H1 (cell line): ENCODE measurements at regions not wholly inside any gene's neighbourhood (a gene's known extent, or its start where the extent isn't known, plus 50 kb on each side); places are given as distances from the start of the nearest gene placed in this dataset.

Experiments
- CTCF ChIA-PET: fragments of 300-600 bp; sonication (Branson Sonifier 250); formaldehyde crosslinking; loops from one replicate; lab custom pipeline; 2021; ENCODE audit not compliant: partially characterized antibody; lab: Charles Lee
- POLR2A ChIA-PET: fragments of 300-600 bp; sonication (Branson Sonifier 250); formaldehyde crosslinking; loops from one replicate; lab custom pipeline; 2021; ENCODE audit warnings: inconsistent platforms; ENCODE audit not compliant: partially characterized antibody; lab: Charles Lee
- DNase-seq, 2 experiments: peaks; one replicate each; pipeline versions ENCODE4 v3.0.0 to v3.0.0-alpha.2; 2010 to 2022; ENCODE audit warnings: low spot score in 2 of 2, low read depth in 1 of 2, mixed read lengths in 1 of 2
- FAIRE-seq: peaks from 2 replicates; lab custom pipeline; 2011; peaks lifted over from hg19 to GRCh38; lab: Jason Lieb, UNC
- H2AFZ ChIP-seq: 2 replicates; pipeline ENCODE4 v1.8.1; 2012; ENCODE audit warnings: low read length, inconsistent platforms
- H2AK5ac ChIP-seq: 2 replicates; pipeline ENCODE4 v1.6.1; 2013; ENCODE audit warnings: low read depth, low read length
- H2BK120ac ChIP-seq: replicated peaks from 2 replicates; pipeline ENCODE3; 2013; ENCODE audit warnings: low read depth, low read length, inconsistent platforms
- H2BK12ac ChIP-seq: 2 replicates; pipeline ENCODE4 v1.6.1; 2013; ENCODE audit warnings: low read depth, low read length
- H2BK15ac ChIP-seq: 2 replicates; pipeline ENCODE4 v1.6.1; 2013; ENCODE audit warnings: low read length
- H2BK20ac ChIP-seq: 2 replicates; pipeline ENCODE4 v1.6.1; 2013; ENCODE audit warnings: low read length
- H2BK5ac ChIP-seq: 2 replicates; pipeline ENCODE4 v1.6.1; 2013; ENCODE audit warnings: low read depth, low read length
- H3K14ac ChIP-seq: 2 replicates; pipeline ENCODE4 v1.6.1; 2013; ENCODE audit warnings: inconsistent platforms; ENCODE audit not compliant: insufficient read length
- H3K18ac ChIP-seq: 2 replicates; pipeline ENCODE4 v1.6.1; 2013; ENCODE audit warnings: low read length; ENCODE audit errors: extremely low read depth
- H3K23ac ChIP-seq: 2 replicates; pipeline ENCODE4 v1.6.1; 2013; ENCODE audit warnings: inconsistent platforms; ENCODE audit not compliant: insufficient read length
- H3K23me2 ChIP-seq: 2 replicates; pipeline ENCODE4 v1.6.1; 2013; ENCODE audit warnings: low read depth, low read length
- H3K27ac ChIP-seq: 2 replicates; pipeline ENCODE4 v1.6.1; 2011; ENCODE audit warnings: low read depth, low read length, inconsistent platforms
- H3K27me3 ChIP-seq, 4 experiments: replicated peaks in 1 of 4; 1 replicate in 1 of 4; 2 replicates in 3 of 4; pipeline versions ENCODE4 v1.6.1 to v1.8.1; 2011 to 2013; ENCODE audit warnings: low read length in 3 of 4, mild to moderate bottlenecking in 3 of 4, inconsistent platforms in 2 of 4, mixed read lengths in 2 of 4, moderate library complexity in 1 of 4; ENCODE audit not compliant: control insufficient read depth in 3 of 4, insufficient read depth in 3 of 4; ENCODE audit errors: extremely low read depth in 1 of 4
- H3K36me3 ChIP-seq, 4 experiments: 2 replicates each; pipeline versions ENCODE4 v1.6.1 to v1.8.1; 2011 to 2013; ENCODE audit warnings: mild to moderate bottlenecking in 4 of 4, low read length in 3 of 4, moderate library complexity in 2 of 4, control low read depth in 1 of 4, inconsistent platforms in 1 of 4; ENCODE audit not compliant: insufficient read depth in 4 of 4, control insufficient read depth in 2 of 4
- H3K4ac ChIP-seq: replicated peaks from 2 replicates; pipeline ENCODE3; 2013; ENCODE audit warnings: low read length, low read depth, mixed read lengths, inconsistent platforms; ENCODE audit not compliant: insufficient read length
- H3K4me1 ChIP-seq, 4 experiments: replicated peaks in 1 of 4; 1 replicate in 1 of 4; 2 replicates in 3 of 4; pipeline versions ENCODE4 v1.6.1 to v1.8.1; 2011 to 2013; ENCODE audit warnings: low read length in 3 of 4, inconsistent platforms in 2 of 4, mixed read lengths in 1 of 4; ENCODE audit not compliant: insufficient read depth in 4 of 4, control insufficient read depth in 3 of 4
- H3K4me2 ChIP-seq, 2 experiments: 2 replicates each; pipeline versions ENCODE4 v1.6.1 to v1.8.1; 2011 to 2013; ENCODE audit warnings: low read depth in 2 of 2, low read length in 2 of 2, control low read depth in 1 of 2, inconsistent platforms in 1 of 2, mild to moderate bottlenecking in 1 of 2; ENCODE audit not compliant: insufficient read depth in 1 of 2
- H3K4me3 ChIP-seq, 4 experiments: fragments of 200-600, 300-600 bp in 1 of 4; sonication (generic), shearing (Covaris generic), sonication (Bioruptor Twin) in 1 of 4; 2 replicates each; pipeline versions ENCODE4 v1.5.1 to v1.8.1; 2011 to 2016; ENCODE audit warnings: low read length in 4 of 4, low read depth in 3 of 4, control low read depth in 2 of 4, inconsistent platforms in 2 of 4, mild to moderate bottlenecking in 2 of 4, mixed read lengths in 1 of 4, moderate library complexity in 1 of 4; ENCODE audit not compliant: insufficient read depth in 2 of 4; ENCODE audit errors: extremely low read depth in 1 of 4
- H3K56ac ChIP-seq: replicated peaks from 2 replicates; pipeline ENCODE3; 2013; ENCODE audit warnings: low read depth, mild to moderate bottlenecking, mixed read lengths, low read length, inconsistent platforms; ENCODE audit not compliant: insufficient read length
- H3K79me1 ChIP-seq: 2 replicates; pipeline ENCODE4 v1.6.1; 2013; ENCODE audit warnings: low read depth, low read length, control low read depth
- H3K79me2 ChIP-seq, 2 experiments: 2 replicates each; pipeline versions ENCODE4 v1.6.1 to v1.8.1; 2012 to 2013; ENCODE audit warnings: low read length in 2 of 2, mild to moderate bottlenecking in 2 of 2, inconsistent platforms in 1 of 2; ENCODE audit not compliant: insufficient read depth in 2 of 2, control insufficient read depth in 1 of 2
- H3K9ac ChIP-seq, 4 experiments: replicated peaks in 1 of 4; 1 replicate in 1 of 4; 2 replicates in 3 of 4; pipeline versions ENCODE4 v1.6.1 to v1.8.1; 2011 to 2013; ENCODE audit warnings: low read depth in 3 of 4, low read length in 3 of 4, control low read depth in 2 of 4, mild to moderate bottlenecking in 2 of 4, moderate library complexity in 2 of 4, inconsistent platforms in 1 of 4; ENCODE audit errors: extremely low read depth in 1 of 4
- H3K9me3 ChIP-seq, 2 experiments: 2 replicates each; pipeline versions ENCODE4 v1.6.1 to v1.8.1; 2012 to 2013; ENCODE audit warnings: mild to moderate bottlenecking in 2 of 2, moderate library complexity in 2 of 2, control low read depth in 1 of 2, inconsistent platforms in 1 of 2, low read depth in 1 of 2, low read length in 1 of 2, mixed read lengths in 1 of 2; ENCODE audit not compliant: insufficient read depth in 2 of 2
- H4K20me1 ChIP-seq, 2 experiments: replicated peaks in 1 of 2; 2 replicates each; pipeline versions ENCODE3 to v1.8.1; 2011 to 2013; ENCODE audit warnings: inconsistent platforms in 2 of 2, low read length in 2 of 2, mild to moderate bottlenecking in 1 of 2; ENCODE audit not compliant: insufficient read depth in 2 of 2, control insufficient read depth in 1 of 2
- H4K5ac ChIP-seq: 2 replicates; pipeline ENCODE4 v1.6.1; 2013; ENCODE audit warnings: low read length, low read depth, mixed read lengths, inconsistent platforms; ENCODE audit not compliant: insufficient read length
- H4K8ac ChIP-seq: 2 replicates; pipeline ENCODE4 v1.8.0; 2013; ENCODE audit warnings: mild to moderate bottlenecking, moderate library complexity, low read length, inconsistent platforms; ENCODE audit not compliant: insufficient read depth; ENCODE audit errors: extremely low read depth
- H4K91ac ChIP-seq: replicated peaks from 2 replicates; pipeline ENCODE3; 2013; ENCODE audit warnings: low read length, mixed read lengths, inconsistent platforms; ENCODE audit not compliant: insufficient read length
- EGR1 ChIP-seq: IDR thresholded peaks from 2 replicates; pipeline ENCODE4 v1.6.1; 2011; ENCODE audit warnings: low read depth, low read length, borderline replicate concordance
- GTF2F1 ChIP-seq: IDR thresholded peaks from 2 replicates; pipeline ENCODE4 v1.6.1; 2012; ENCODE audit warnings: low read depth, low read length, improper control_type of control experiment, borderline replicate concordance
- HDAC2 ChIP-seq, 2 experiments: fragments of 300-600 bp in 1 of 2; sonication (generic) in 1 of 2; IDR thresholded peaks; 2 replicates each; pipeline ENCODE4 v1.6.1; 2011 to 2012; ENCODE audit warnings: low read depth in 2 of 2, low read length in 2 of 2, mild to moderate bottlenecking in 2 of 2, moderate library complexity in 2 of 2, borderline replicate concordance in 1 of 2, inconsistent platforms in 1 of 2
- NRF1 ChIP-seq: IDR thresholded peaks from 2 replicates; pipeline ENCODE4 v1.6.1; 2011; ENCODE audit warnings: mild to moderate bottlenecking, low read depth, low read length, improper control_type of control experiment
- SUZ12 ChIP-seq: fragments of 200-600 bp; sonication (generic); IDR thresholded peaks from 2 replicates; pipeline ENCODE4 v1.6.1; 2012; ENCODE audit warnings: mild to moderate bottlenecking, inconsistent platforms, low read length, moderate library complexity, mixed read lengths

DNA sequence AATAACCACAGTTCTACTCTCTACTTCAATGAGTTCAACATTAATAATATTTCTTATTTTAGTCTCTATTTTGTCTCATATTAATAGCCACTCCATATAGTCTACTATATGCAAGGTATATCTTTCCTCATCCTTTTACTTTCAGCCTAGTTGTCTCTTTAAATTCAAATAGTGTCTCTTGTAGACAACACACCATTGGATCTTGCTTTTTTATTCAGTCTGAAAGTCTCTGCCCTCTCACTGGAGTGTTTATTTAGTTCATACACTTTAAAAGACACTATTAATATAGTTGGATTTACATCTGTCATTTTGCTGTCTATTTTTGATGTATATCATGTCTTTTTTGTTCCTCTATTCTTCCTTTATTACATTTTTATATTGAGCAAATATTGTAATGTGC is 103.5 kb downstream of the RFPL4B start:
- no peaks in the 10 kb centered on the region for H3K9me3 ChIP-seq
- H3K79me2 ChIP-seq, result no peaks in the 10 kb centered on the region
- H3K14ac ChIP-seq, result no peak overlapping the region
- H4K91ac ChIP-seq, result no peak overlapping the region
- H2AK5ac ChIP-seq, result no peak overlapping the region
- no peak overlapping the region for H2BK12ac ChIP-seq
- H4K20me1 ChIP-seq, result no peaks in the 10 kb centered on the region
- TF ChIP-seq HDAC2 (IDR thresholded peaks at IDR 0.05; ENCODE audit: borderline replicate concordance in 1 of 2, low read depth in 2 of 2, low read length in 2 of 2), result no peak
- TF ChIP-seq SUZ12, result no peak
- no peak for TF ChIP-seq NRF1
- no peak for TF ChIP-seq GTF2F1
- TF ChIP-seq EGR1, result no peak
- no peak overlapping the region for H2BK120ac ChIP-seq
- no peak overlapping the region for H3K27ac ChIP-seq
- no peak overlapping the region for H2BK15ac ChIP-seq
- H3K9ac ChIP-seq, result no peak overlapping the region
- H3K56ac ChIP-seq, result no peak overlapping the region
- ChIA-PET POLR2A (no interaction called here), CTCF (no interaction called here)
- no peak overlapping the region for H3K4me2 ChIP-seq
- no peak overlapping the region for H2BK5ac ChIP-seq
- no peaks in the 10 kb centered on the region for H3K36me3 ChIP-seq
- H3K23ac ChIP-seq, result no peak overlapping the region
- no peaks in the 10 kb centered on the region for H3K79me1 ChIP-seq
- no peak for DNase-seq
- H3K4ac ChIP-seq, result no peak overlapping the region
- FAIRE-seq, result no peak
- H2BK20ac ChIP-seq, result no peak overlapping the region
- H3K18ac ChIP-seq, result no peak overlapping the region
- no peaks in the 10 kb centered on the region for H3K27me3 ChIP-seq
- H3K23me2 ChIP-seq, result no peaks in the 10 kb centered on the region
- H2AFZ ChIP-seq, result no peak overlapping the region
- H4K8ac ChIP-seq, result no peak overlapping the region
- H3K4me1 ChIP-seq, result no peaks in the 10 kb centered on the region
- no peak overlapping the region for H3K4me3 ChIP-seq
- H4K5ac ChIP-seq, result no peak overlapping the region
